HepG2 (cell line): ENCODE measurements at regions not wholly inside any gene's neighbourhood (a gene's known extent, or its start where the extent isn't known, plus 50 kb on each side); places are given as distances from the start of the nearest gene placed in this dataset.

Source experiments
- ATAC-seq: fragments of 200-7000 bp; cut with Tn5 transposase; 3 replicates; pipeline ENCODE4 v1.9.1; 2020; ENCODE audit warnings: mild to moderate bottlenecking, moderate library complexity
- BruUV-seq: library from RNA; stranded (reverse); fragments of 400-500 nt; replicated peaks from 2 replicates; lab custom pipeline; 2021; lab: Mats Ljungman, UMichigan
- CTCF ChIA-PET: fragments of 300-600 bp; formaldehyde crosslinking; extraction: SDS; loops from one replicate; lab custom pipeline; 2021; ENCODE audit warnings: low total read pairs, inconsistent platforms, low intra/inter-chr PET ratio; lab: Yijun Ruan, JAX
- POLR2A ChIA-PET: fragments of 350-600 bp; sonication (Branson Sonifier 250); formaldehyde crosslinking; loops from one replicate; lab custom pipeline; 2020; ENCODE audit warnings: antibody characterized with exemption, inconsistent platforms; lab: Yijun Ruan, JAX
- DNase-seq: peaks from one replicate; pipeline ENCODE4 v3.0.0-alpha.2; 2015; ENCODE audit warnings: low spot score
- FAIRE-seq: peaks from 3 replicates; lab custom pipeline; 2011; peaks lifted over from hg19 to GRCh38; lab: Jason Lieb, UNC
- H2AFZ ChIP-seq: one replicate; pipeline ENCODE4 v1.6.1; 2011; ENCODE audit warnings: low read length, inconsistent platforms
- H3K27ac ChIP-seq: fragments of 300-600 bp; 3 replicates; pipeline ENCODE4 v1.8.0; 2011; ENCODE audit warnings: mixed run types, mild to moderate bottlenecking, mixed read lengths, low read length, inconsistent platforms; ENCODE audit not compliant: insufficient read depth; ENCODE audit errors: extremely low read length
- H3K27me3 ChIP-seq, 2 experiments: fragments of 200-600 bp in 1 of 2; 2 replicates in 1 of 2; 3 replicates in 1 of 2; pipeline versions ENCODE4 v1.6.0 to v1.8.0; 2011; ENCODE audit warnings: low read length in 2 of 2, mild to moderate bottlenecking in 2 of 2, moderate library complexity in 2 of 2, inconsistent platforms in 1 of 2; ENCODE audit not compliant: insufficient read depth in 2 of 2, control insufficient read depth in 1 of 2
- H3K36me3 ChIP-seq, 2 experiments: fragments of 200-600 bp in 1 of 2; replicated peaks in 1 of 2; 2 replicates in 1 of 2; 3 replicates in 1 of 2; pipeline versions ENCODE4 v1.5.1 to v1.8.0; 2011; ENCODE audit warnings: low read length in 2 of 2, inconsistent platforms in 1 of 2; ENCODE audit not compliant: insufficient read depth in 2 of 2, control insufficient read depth in 1 of 2
- H3K4me1 ChIP-seq: 2 replicates; pipeline ENCODE4 v1.5.1; 2012; ENCODE audit warnings: low read length, inconsistent platforms; ENCODE audit not compliant: insufficient read depth
- H3K4me2 ChIP-seq: 2 replicates; pipeline ENCODE4 v1.6.0; 2011; ENCODE audit warnings: low read depth, low read length, inconsistent platforms
- H3K4me3 ChIP-seq, 3 experiments: fragments of 200-600 bp in 1 of 3; sonication (generic), shearing (Covaris generic) in 1 of 3; replicated peaks in 1 of 3; 2 replicates each; pipeline ENCODE4 v1.5.1; 2011 to 2016; ENCODE audit warnings: low read length in 3 of 3, inconsistent platforms in 2 of 3, low read depth in 2 of 3, mild to moderate bottlenecking in 2 of 3, control low read depth in 1 of 3, mixed read lengths in 1 of 3; ENCODE audit not compliant: insufficient read depth in 1 of 3
- H3K79me2 ChIP-seq: one replicate; pipeline ENCODE4 v1.6.1; 2011; ENCODE audit warnings: low read length, inconsistent platforms; ENCODE audit not compliant: insufficient read depth
- H3K9ac ChIP-seq: 2 replicates; pipeline ENCODE4 v1.6.0; 2011; ENCODE audit warnings: mild to moderate bottlenecking, low read depth, low read length, inconsistent platforms; ENCODE audit not compliant: insufficient read depth
- H3K9me3 ChIP-seq: 2 replicates; pipeline ENCODE4 v1.5.1; 2012; ENCODE audit warnings: mild to moderate bottlenecking, low read length
- H4K20me1 ChIP-seq: 2 replicates; pipeline ENCODE4 v1.6.0; 2011; ENCODE audit warnings: inconsistent platforms, mild to moderate bottlenecking, low read length, moderate library complexity; ENCODE audit not compliant: insufficient read depth
- ARNTL ChIP-seq: sonication (generic); formaldehyde crosslinking; IDR thresholded peaks from 2 replicates; pipeline ENCODE4 v1.4.0; 2020; ENCODE audit warnings: mild to moderate bottlenecking, missing genetic modification reagents
- HOXA9 ChIP-seq: sonication (generic); formaldehyde crosslinking; IDR thresholded peaks from 2 replicates; pipeline ENCODE4 v1.8.1; 2022; ENCODE audit warnings: missing genetic modification reagents, mild to moderate bottlenecking, moderate library complexity, borderline replicate concordance
- MZF1 ChIP-seq: sonication (generic); formaldehyde crosslinking; IDR thresholded peaks from 2 replicates; pipeline ENCODE4 v1.8.1; 2023; ENCODE audit warnings: mild to moderate bottlenecking, missing genetic modification reagents, borderline replicate concordance
- NR2C2 ChIP-seq: sonication (generic); formaldehyde crosslinking; IDR thresholded peaks from 2 replicates; pipeline ENCODE4 v1.4.0; 2020; ENCODE audit warnings: missing genetic modification reagents, mild to moderate bottlenecking, moderate library complexity, borderline replicate concordance
- SMAD3 ChIP-seq: sonication (generic); formaldehyde crosslinking; IDR thresholded peaks from 2 replicates; pipeline ENCODE4 v1.4.0; 2020; ENCODE audit warnings: missing genetic modification reagents
- SOX5 ChIP-seq: IDR thresholded peaks from 2 replicates; pipeline ENCODE4 v1.6.1; 2016; ENCODE audit warnings: borderline replicate concordance
- TBP ChIP-seq: sonication (generic); formaldehyde crosslinking; IDR thresholded peaks from 2 replicates; pipeline ENCODE4 v1.5.0; 2020; ENCODE audit warnings: missing genetic modification reagents
- ZBTB7A ChIP-seq: sonication (generic); formaldehyde crosslinking; IDR thresholded peaks from 2 replicates; pipeline ENCODE4 v1.8.0; 2022; ENCODE audit warnings: mild to moderate bottlenecking, missing genetic modification reagents
- ZNF143 ChIP-seq: sonication (generic); formaldehyde crosslinking; IDR thresholded peaks from 2 replicates; pipeline ENCODE4 v1.4.0; 2020; ENCODE audit warnings: missing genetic modification reagents
- ZNF326 ChIP-seq: sonication (generic); formaldehyde crosslinking; IDR thresholded peaks from 2 replicates; pipeline ENCODE4 v1.4.0; 2020; ENCODE audit warnings: missing genetic modification reagents, borderline replicate concordance
- ZNF572 ChIP-seq: sonication (generic); formaldehyde crosslinking; IDR thresholded peaks from 2 replicates; pipeline ENCODE4 v1.5.1; 2020; ENCODE audit warnings: mild to moderate bottlenecking, missing genetic modification reagents
- ZNF703 ChIP-seq: sonication (generic); formaldehyde crosslinking; IDR thresholded peaks from 2 replicates; pipeline ENCODE4 v1.5.1; 2020; ENCODE audit warnings: missing genetic modification reagents, mild to moderate bottlenecking, moderate library complexity, borderline replicate concordance
- ZNF777 ChIP-seq: sonication (generic); formaldehyde crosslinking; IDR thresholded peaks from 2 replicates; pipeline ENCODE4 v1.4.0; 2020; ENCODE audit warnings: missing genetic modification reagents
- WGBS: methylation state at CpG from one replicate; pipeline ENCODE4 v1.1.6; 2017; ENCODE audit warnings: low lambda C conversion rate; 5-methylcytosine and 5-hydroxymethylcytosine counted together
- in situ Hi-C: cut with HindIII; loops from 2 replicates; pipeline ENCODE4 v1.10.0; 2017; ENCODE audit warnings: low pct_unique_long_range_greater_than_20kb; ENCODE audit not compliant: extremely low pct_ligation_motif_present
- intact Hi-C: fragments of 100-400 bp; cut with micrococcal nuclease; formaldehyde crosslinking; loops from one replicate; pipeline ENCODE4 v1.10.0; 2022; ENCODE audit not compliant: unreplicated experiment
- TF ChIP-seq, protein P1 (sequence below): IDR thresholded peaks from 2 replicates; pipeline ENCODE4 v1.6.1; 2012; ENCODE audit warnings: low read length, improper control_type of control experiment

- intact Hi-C loops = no loop called here
- no TSS peak for BruUV-seq
These were observed 210.0 kb upstream of the SEL1L start for GRCh38 chr14:81743605-81744004.

More at GRCh38 chr14:81743605-81744004, 210.0 kb upstream of the SEL1L start:
- Histone ChIP-seq H3K79me2 (no peaks in the 10 kb centered on the region), H3K9ac (no peak overlapping the region)
- no peak for TF ChIP-seq TBP (CRISPR knock-in tag)
- TF ChIP-seq NR2C2 (CRISPR knock-in tag) = no peak
- TF ChIP-seq ZNF326 (CRISPR knock-in tag) = no peak
- TF ChIP-seq, protein P1, sequence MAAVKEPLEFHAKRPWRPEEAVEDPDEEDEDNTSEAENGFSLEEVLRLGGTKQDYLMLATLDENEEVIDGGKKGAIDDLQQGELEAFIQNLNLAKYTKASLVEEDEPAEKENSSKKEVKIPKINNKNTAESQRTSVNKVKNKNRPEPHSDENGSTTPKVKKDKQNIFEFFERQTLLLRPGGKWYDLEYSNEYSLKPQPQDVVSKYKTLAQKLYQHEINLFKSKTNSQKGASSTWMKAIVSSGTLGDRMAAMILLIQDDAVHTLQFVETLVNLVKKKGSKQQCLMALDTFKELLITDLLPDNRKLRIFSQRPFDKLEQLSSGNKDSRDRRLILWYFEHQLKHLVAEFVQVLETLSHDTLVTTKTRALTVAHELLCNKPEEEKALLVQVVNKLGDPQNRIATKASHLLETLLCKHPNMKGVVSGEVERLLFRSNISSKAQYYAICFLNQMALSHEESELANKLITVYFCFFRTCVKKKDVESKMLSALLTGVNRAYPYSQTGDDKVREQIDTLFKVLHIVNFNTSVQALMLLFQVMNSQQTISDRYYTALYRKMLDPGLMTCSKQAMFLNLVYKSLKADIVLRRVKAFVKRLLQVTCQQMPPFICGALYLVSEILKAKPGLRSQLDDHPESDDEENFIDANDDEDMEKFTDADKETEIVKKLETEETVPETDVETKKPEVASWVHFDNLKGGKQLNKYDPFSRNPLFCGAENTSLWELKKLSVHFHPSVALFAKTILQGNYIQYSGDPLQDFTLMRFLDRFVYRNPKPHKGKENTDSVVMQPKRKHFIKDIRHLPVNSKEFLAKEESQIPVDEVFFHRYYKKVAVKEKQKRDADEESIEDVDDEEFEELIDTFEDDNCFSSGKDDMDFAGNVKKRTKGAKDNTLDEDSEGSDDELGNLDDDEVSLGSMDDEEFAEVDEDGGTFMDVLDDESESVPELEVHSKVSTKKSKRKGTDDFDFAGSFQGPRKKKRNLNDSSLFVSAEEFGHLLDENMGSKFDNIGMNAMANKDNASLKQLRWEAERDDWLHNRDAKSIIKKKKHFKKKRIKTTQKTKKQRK = no peak
- no peak for TF ChIP-seq ZNF143
- no peak for TF ChIP-seq ZNF777
- TF ChIP-seq ZNF572 (CRISPR knock-in tag) = no peak
- no peak for TF ChIP-seq MZF1 (CRISPR knock-in tag)
- no peak for TF ChIP-seq ZBTB7A (CRISPR knock-in tag)
- TF ChIP-seq SOX5 (CRISPR knock-in tag) = no peak
- no peak for TF ChIP-seq SMAD3
- TF ChIP-seq ARNTL (CRISPR knock-in tag) = no peak
- TF ChIP-seq ZNF703 (CRISPR knock-in tag) = no peak
- TF ChIP-seq HOXA9 (CRISPR knock-in tag) = no peak
- TF ChIP-seq, all 625 proteins: peak for 0
- H3K27me3 ChIP-seq = no peaks in the 10 kb centered on the region
- in situ Hi-C loops = no loop called here
- no peaks in the 10 kb centered on the region for H4K20me1 ChIP-seq
- H3K4me3 ChIP-seq = no peak overlapping the region
- WGBS = 0% methylated on average over 1 of the region's 1 CpG
- no peak overlapping the region for H2AFZ ChIP-seq
- H3K36me3 ChIP-seq = no peaks in the 10 kb centered on the region
- ChIA-PET CTCF (no interaction called here), POLR2A (no interaction called here)
- FAIRE-seq (no peak), ATAC-seq (no peak), DNase-seq (no peak)
- H3K9me3 ChIP-seq = no peaks in the 10 kb centered on the region
- H3K27ac ChIP-seq = no peak overlapping the region
- H3K4me1 ChIP-seq = no peaks in the 10 kb centered on the region
- no peak overlapping the region for H3K4me2 ChIP-seq
